Heart right ventricle (tissue), 16 donors: ENCODE measurements at regions not wholly inside any gene's neighbourhood (a gene's known extent, or its start where the extent isn't known, plus 50 kb on each side); places are given as distances from the start of the nearest gene placed in this dataset.
"Not testable (repeated sequence)": the region's sequence is repeated elsewhere in the genome, so short reads cannot be mapped to it uniquely, and the experiment has no call there.

ENCODE experiments used
- ATAC-seq, 8 donors: fragments of 200-7000 bp; cut with Tn5 transposase; one replicate each; pipeline ENCODE4 v1.9.1; 2020; ENCODE audit warnings: mild to moderate bottlenecking in 8 of 8, moderate library complexity in 8 of 8, moderate number of reproducible peaks in 1 of 8
- DNase-seq, 2 donors: peaks; one replicate each; pipeline ENCODE4 v3.0.0-alpha.2; 2020
- H3K27ac ChIP-seq, 10 donors: fragments of 200-600 bp; sonication (generic) in 2 of 10; one replicate each; pipeline versions ENCODE4 v1.5.0 to v1.8.0; 2020 to 2022; ENCODE audit warnings: mild to moderate bottlenecking in 3 of 10
- H3K27me3 ChIP-seq, 7 donors: fragments of 200-600 bp; one replicate each; pipeline ENCODE4 v1.8.0; 2021 to 2022; ENCODE audit warnings: mild to moderate bottlenecking in 2 of 7
- H3K36me3 ChIP-seq, 9 donors: fragments of 200-600 bp; sonication (generic) in 1 of 9; one replicate each; pipeline versions ENCODE4 v1.5.0 to v1.8.0; 2020 to 2022; ENCODE audit warnings: mild to moderate bottlenecking in 2 of 9
- H3K4me1 ChIP-seq, 9 donors: fragments of 200-600 bp; sonication (generic) in 1 of 9; one replicate each; pipeline versions ENCODE4 v1.5.0 to v1.8.0; 2020 to 2022; ENCODE audit warnings: mild to moderate bottlenecking in 4 of 9
- H3K4me3 ChIP-seq, 10 donors: fragments of 200-600 bp; sonication (generic) in 2 of 10; one replicate each; pipeline versions ENCODE4 v1.5.0 to v1.8.0; 2020 to 2022; ENCODE audit warnings: mild to moderate bottlenecking in 7 of 10, moderate library complexity in 2 of 10
- H3K9me3 ChIP-seq, 11 donors: fragments of 200-600 bp in 10 of 11; sonication (generic) in 2 of 11; one replicate each; pipeline versions ENCODE4 v1.5.0 to v1.8.0; 2013 to 2022; ENCODE audit warnings: mild to moderate bottlenecking in 2 of 11, control low read depth in 1 of 11, moderate library complexity in 1 of 11
- WGBS, 2 donors: extraction: QIAGEN DNeasy Blood & Tissue Kit; methylation state at CpG; one replicate each; pipeline ENCODE4 v1.1.7; 2013; ENCODE audit warnings: inconsistent platforms in 1 of 2; 5-methylcytosine and 5-hydroxymethylcytosine counted together
- intact Hi-C, 10 donors: fragments of 100-400 bp; cut with DNase I; formaldehyde crosslinking; loops; one replicate each; pipeline versions ENCODE4 v1.11.1 to v1.14.2; 2022
- TF ChIP-seq, protein P1 (sequence below), 9 donors: fragments of 200-600 bp; sonication (generic) in 2 of 9; IDR thresholded peaks; one replicate each; pipeline versions ENCODE4 v1.5.0 to v1.8.0; 2021 to 2022; ENCODE audit warnings: antibody characterized with exemption in 9 of 9, mild to moderate bottlenecking in 5 of 9, moderate library complexity in 1 of 9
- donor health status: Arrhythmogenic right ventricular cardiomyopathy.
- donor health status: ischemic (EF 13 %, LVEDD 7.1; RV severe dilation, severe dysfunction).
- donor health status: healthy with polysubstance abuse.
- donor health status: DM: no; HTN: yes; CAD: no.
- donor health status: DM: no; HTN: no; CAD: no.
- donor health status: ischemic (EF 25% LVEDD 6.9; RV normal size, moderate dysfunction).
- donor health status: ischemic (EF 25% LVEDD 5.7; RV mildly dilated, moderate dysfunction).
- donor health status: healthy.
- donor health status: DM: yes; HTN: yes; CAD: no.
- donor health status: Ischemic cardiomyopathy.
- donor health status: ischemic (EF 35%, LVEDD 5.7; RV mildly dilated, moderate dysfunction).
- donor health status: nonischemic (EF 11% LVEDD 7.7; RV severe dilation, severe dysfunction).
- donor health status: DM: yes; HTN: yes; CAD: no.
- donor health status: PGD.
- donor health status: ischemic (EF 29% LVEDD 5.4; RV normal size, mild dysfunction).
- donor health status: nonischemic (EF 23%, LVEDD 6.1; RV moderate dilation, normal function).

GRCh38 chr5:17748941-17749340 is 114.7 kb downstream of the TAF11L14 start:
- Histone ChIP-seq H3K9me3 (no peaks in the 10 kb centered on the region), H3K4me1 (no peaks in the 10 kb centered on the region), H3K27ac (no peak overlapping the region), H3K4me3 (no peak overlapping the region), H3K27me3 (no peaks in the 10 kb centered on the region), H3K36me3 (no peaks in the 10 kb centered on the region)
- intact Hi-C loops = no loop called here
- TF ChIP-seq, protein P1, sequence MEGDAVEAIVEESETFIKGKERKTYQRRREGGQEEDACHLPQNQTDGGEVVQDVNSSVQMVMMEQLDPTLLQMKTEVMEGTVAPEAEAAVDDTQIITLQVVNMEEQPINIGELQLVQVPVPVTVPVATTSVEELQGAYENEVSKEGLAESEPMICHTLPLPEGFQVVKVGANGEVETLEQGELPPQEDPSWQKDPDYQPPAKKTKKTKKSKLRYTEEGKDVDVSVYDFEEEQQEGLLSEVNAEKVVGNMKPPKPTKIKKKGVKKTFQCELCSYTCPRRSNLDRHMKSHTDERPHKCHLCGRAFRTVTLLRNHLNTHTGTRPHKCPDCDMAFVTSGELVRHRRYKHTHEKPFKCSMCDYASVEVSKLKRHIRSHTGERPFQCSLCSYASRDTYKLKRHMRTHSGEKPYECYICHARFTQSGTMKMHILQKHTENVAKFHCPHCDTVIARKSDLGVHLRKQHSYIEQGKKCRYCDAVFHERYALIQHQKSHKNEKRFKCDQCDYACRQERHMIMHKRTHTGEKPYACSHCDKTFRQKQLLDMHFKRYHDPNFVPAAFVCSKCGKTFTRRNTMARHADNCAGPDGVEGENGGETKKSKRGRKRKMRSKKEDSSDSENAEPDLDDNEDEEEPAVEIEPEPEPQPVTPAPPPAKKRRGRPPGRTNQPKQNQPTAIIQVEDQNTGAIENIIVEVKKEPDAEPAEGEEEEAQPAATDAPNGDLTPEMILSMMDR (IDR thresholded peaks at IDR 0.05) = no peak
- DNase-seq = no peak
- 49 to 65% methylated on average over 1 of the region's 1 CpG for WGBS, 2 donors
- no peak for ATAC-seq

DNA sequence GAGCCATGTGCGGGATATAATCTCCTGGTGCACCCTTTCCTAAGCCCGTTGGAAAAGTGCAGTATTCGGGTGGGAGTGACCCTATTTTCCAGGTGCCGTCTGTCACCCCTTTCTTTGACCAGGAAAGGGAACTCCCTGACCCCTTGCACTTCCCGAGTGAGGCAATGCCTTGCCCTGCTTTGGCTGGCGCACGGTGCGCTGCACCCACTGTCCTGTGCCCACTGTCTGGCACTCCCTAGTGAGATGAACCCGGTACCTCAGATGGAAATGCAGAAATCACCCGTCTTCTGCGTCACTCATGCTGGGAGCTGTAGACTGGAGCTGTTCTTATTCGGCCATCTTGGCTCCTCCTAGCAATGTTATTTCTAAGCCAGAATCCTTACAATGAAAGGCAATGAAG is 121.1 kb downstream of the TAF11L14 start:
- ATAC-seq, H3K27ac ChIP-seq, H3K4me3 ChIP-seq, intact Hi-C loops, H3K9me3 ChIP-seq, H3K36me3 ChIP-seq, H3K4me1 ChIP-seq, DNase-seq, H3K27me3 ChIP-seq: not testable (repeated sequence)
- WGBS, 2 donors = 88 to 94% methylated on average over 11 to 12 of the region's 12 CpGs

DNA sequence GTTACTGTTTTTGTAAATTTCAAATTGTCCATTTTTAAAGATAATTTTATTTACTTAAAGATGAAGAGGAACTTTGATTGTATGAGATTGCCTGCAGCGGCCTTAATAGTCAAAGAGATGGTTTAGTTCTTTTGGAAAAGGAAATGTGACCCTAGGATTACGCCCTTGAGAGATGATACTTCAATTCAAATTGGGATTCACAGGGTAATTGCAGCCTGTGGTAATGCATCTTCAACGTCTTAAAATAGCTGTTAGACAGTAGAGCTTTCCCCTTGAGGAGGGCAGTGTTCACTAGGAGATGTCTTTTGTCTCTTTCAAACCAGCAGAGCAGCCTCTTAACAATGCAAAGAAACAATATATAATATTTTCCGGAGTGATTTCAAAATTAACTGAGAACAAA is 127.1 kb downstream of the TAF11L14 start:
- 52 to 63% methylated on average over 4 of the region's 4 CpGs for WGBS, 2 donors
- TF ChIP-seq, protein P1 (IDR thresholded peaks at IDR 0.05) = no peak

DNA sequence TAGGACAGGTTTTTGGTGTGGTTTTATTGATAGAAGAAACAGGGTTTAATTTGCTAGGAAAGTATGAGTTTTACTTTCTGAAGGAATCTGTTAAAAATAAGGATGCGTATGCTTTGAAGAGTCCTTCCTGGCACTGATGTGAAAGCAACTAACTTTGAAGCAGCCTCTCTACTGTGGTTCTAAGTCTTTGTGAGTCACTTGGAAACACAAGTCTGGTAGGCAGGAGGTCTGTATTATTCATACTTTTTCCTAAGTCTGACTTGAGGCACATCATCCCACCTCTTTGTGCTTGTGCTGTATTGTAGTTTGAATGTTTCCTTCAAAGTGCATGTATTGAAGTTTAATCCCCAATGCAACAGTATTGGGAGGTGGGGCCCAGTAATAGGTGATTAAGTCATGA is 129.0 kb downstream of the TAF11L14 start:
- H3K27ac ChIP-seq = no peak overlapping the region
- no peaks in the 10 kb centered on the region for H3K4me1 ChIP-seq
- intact Hi-C loops = no loop called here
- no peaks in the 10 kb centered on the region for H3K27me3 ChIP-seq
- TF ChIP-seq, protein P1 (IDR thresholded peaks at IDR 0.05) = no peak
- no peak overlapping the region for H3K4me3 ChIP-seq
- no peak for ATAC-seq
- no peak for DNase-seq
- WGBS, 2 donors = 86 to 95% methylated on average over 1 of the region's 1 CpG
- no peaks in the 10 kb centered on the region for H3K9me3 ChIP-seq
- no peaks in the 10 kb centered on the region for H3K36me3 ChIP-seq

More for the DNA sequence above, 127.1 kb downstream of the TAF11L14 start:
- DNase-seq (no peak), ATAC-seq (no peak)
- Histone ChIP-seq H3K4me3 (no peak overlapping the region), H3K27ac (no peak overlapping the region), H3K36me3 (no peaks in the 10 kb centered on the region), H3K27me3 (no peaks in the 10 kb centered on the region), H3K9me3 (peaks cover 0 to under 1% (median 0%) of the 10 kb centered on the region in 11 donors), H3K4me1 (no peaks in the 10 kb centered on the region)
- intact Hi-C loops = no loop called here

DNA sequence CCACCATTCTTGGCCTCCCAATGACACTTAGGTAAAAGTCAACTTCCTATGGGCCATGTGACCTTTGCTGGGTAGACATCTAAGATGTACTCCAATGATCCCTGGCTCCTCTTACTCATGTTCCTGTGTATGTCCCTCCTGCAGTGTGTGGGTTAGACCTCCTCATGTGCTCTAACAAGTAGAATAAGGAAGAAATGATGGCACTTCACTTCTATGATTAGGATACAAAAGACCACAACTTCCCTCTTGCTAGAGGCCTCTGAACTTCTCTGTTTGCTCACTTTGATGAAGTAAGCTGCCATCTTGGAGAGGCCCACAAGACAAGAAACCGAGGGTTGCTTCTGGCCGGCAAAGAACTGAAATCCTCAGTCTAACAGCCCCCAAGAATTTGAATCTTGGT is 131.8 kb downstream of the TAF11L14 start:
- ATAC-seq = no peak
- H3K27ac ChIP-seq = no peak overlapping the region
- no peaks in the 10 kb centered on the region for H3K9me3 ChIP-seq
- DNase-seq = no peak
- WGBS, 2 donors = 77 to 80% methylated on average over 2 of the region's 2 CpGs
- intact Hi-C loops = no loop called here
- H3K4me3 ChIP-seq = no peak overlapping the region
- TF ChIP-seq, protein P1 (IDR thresholded peaks at IDR 0.05) = no peak
- no peaks in the 10 kb centered on the region for H3K27me3 ChIP-seq
- no peaks in the 10 kb centered on the region for H3K4me1 ChIP-seq
- H3K36me3 ChIP-seq = no peaks in the 10 kb centered on the region
